SU-DHL-6 (cell line): ENCODE measurements at regions not wholly inside any gene's neighbourhood (a gene's known extent, or its start where the extent isn't known, plus 50 kb on each side); places are given as distances from the start of the nearest gene placed in this dataset.

Experiments
- H2AFZ ChIP-seq: fragments of 200-600 bp; sonication (generic); 2 replicates; pipeline ENCODE4 v1.6.1; 2014; ENCODE audit warnings: low read depth, mild to moderate bottlenecking, moderate library complexity, mixed read lengths, antibody characterized with exemption, low read length; ENCODE audit not compliant: severe bottlenecking
- H3F3A ChIP-seq: fragments of 200-600 bp; shearing (Covaris generic); 2 replicates; pipeline ENCODE4 v1.6.0; 2016; ENCODE audit warnings: antibody characterized with exemption, mild to moderate bottlenecking; ENCODE audit not compliant: insufficient read depth
- H3K27ac ChIP-seq: fragments of 200-600 bp; sonication (generic); 2 replicates; pipeline ENCODE4 v1.5.1; 2016; ENCODE audit warnings: low read depth, mild to moderate bottlenecking, low read length, moderate library complexity, mixed read lengths
- H3K27me3 ChIP-seq: fragments of 200-600 bp; sonication (generic), shearing (Covaris generic); 2 replicates; pipeline ENCODE4 v1.6.0; 2014; ENCODE audit warnings: mild to moderate bottlenecking, low read length
- H3K36me3 ChIP-seq: fragments of 200-600 bp; sonication (generic); 2 replicates; pipeline ENCODE4 v1.6.1; 2014; ENCODE audit warnings: mild to moderate bottlenecking, low read length, mixed read lengths
- H3K4me2 ChIP-seq: fragments of 300-600, 200-600 bp; shearing (Covaris generic), sonication (generic); 2 replicates; pipeline ENCODE4 v1.6.0; 2014; ENCODE audit warnings: low read length, low read depth, mild to moderate bottlenecking; ENCODE audit not compliant: poor library complexity, severe bottlenecking
- H3K4me3 ChIP-seq: fragments of 200-600 bp; sonication (generic); 2 replicates; pipeline ENCODE4 v1.5.1; 2014; ENCODE audit warnings: antibody characterized with exemption, low read length, mild to moderate bottlenecking, mixed read lengths; ENCODE audit not compliant: insufficient read depth, poor library complexity, severe bottlenecking
- H3K79me2 ChIP-seq: fragments of 200-600 bp; sonication (generic); 2 replicates; pipeline ENCODE4 v1.6.1; 2014; ENCODE audit warnings: mild to moderate bottlenecking, low read length, moderate library complexity; ENCODE audit not compliant: insufficient read depth
- H3K9ac ChIP-seq: fragments of 200-600 bp; sonication (generic); 2 replicates; pipeline ENCODE4 v1.7.0; 2014; ENCODE audit warnings: mild to moderate bottlenecking, low read length
- H3K9me2 ChIP-seq: fragments of 200-600 bp; sonication (generic); replicated peaks from 2 replicates; pipeline ENCODE4 v1.6.1; 2014; ENCODE audit warnings: low read length; ENCODE audit not compliant: insufficient read depth
- H3K9me3 ChIP-seq: fragments of 200-600 bp; sonication (generic); 2 replicates; pipeline ENCODE4 v1.6.1; 2014; ENCODE audit warnings: low read length, mixed read lengths; ENCODE audit not compliant: insufficient read depth
- H4K20me1 ChIP-seq: fragments of 200-600 bp; sonication (generic); 2 replicates; pipeline ENCODE4 v1.6.1; 2014; ENCODE audit warnings: low read depth, mild to moderate bottlenecking, antibody characterized with exemption, low read length, moderate library complexity, mixed read lengths
- EZH2phosphoT487 ChIP-seq: fragments of 200-600 bp; sonication (generic), shearing (Covaris generic); conservative IDR thresholded peaks from 2 replicates; pipeline ENCODE4 v1.6.1; 2018; ENCODE audit warnings: mild to moderate bottlenecking, antibody characterized with exemption, low read length, moderate library complexity, mixed read lengths
- TF ChIP-seq, protein P1 (sequence below): fragments of 200-600 bp; sonication (generic); IDR thresholded peaks from one replicate; pipeline ENCODE4 v1.5.1; 2017; ENCODE audit warnings: antibody characterized with exemption, mild to moderate bottlenecking, low read length, moderate library complexity; ENCODE audit not compliant: insufficient read depth, poor library complexity, severe bottlenecking

DNA sequence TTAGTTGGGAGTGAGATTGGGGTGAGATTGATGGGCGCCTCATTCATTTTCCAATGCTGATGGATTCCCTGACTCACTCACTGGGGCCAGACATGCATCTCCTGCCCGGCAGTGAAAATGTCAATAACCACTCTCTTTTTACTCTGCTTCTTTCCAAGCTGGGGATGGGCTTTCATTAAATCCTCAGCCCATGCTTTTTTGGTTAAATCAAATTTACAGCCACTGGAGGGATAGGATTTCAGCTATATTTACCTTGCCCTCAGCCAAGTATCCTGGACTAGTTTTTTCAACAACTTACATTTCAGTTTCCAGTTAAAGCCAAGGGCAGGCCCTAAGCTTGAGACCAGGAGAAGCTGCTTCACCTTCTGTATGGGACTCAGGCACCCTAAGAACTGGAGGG, 162.8 kb downstream of the TSN start:
- no peak overlapping the region for H2AFZ ChIP-seq
- no peak overlapping the region for H3K9ac ChIP-seq
- no peaks in the 10 kb centered on the region for H3K36me3 ChIP-seq
- no peaks in the 10 kb centered on the region for H3K9me3 ChIP-seq
- H3F3A ChIP-seq: no peaks in the 10 kb centered on the region
- H3K4me2 ChIP-seq: no peak overlapping the region
- H3K27ac ChIP-seq: no peak overlapping the region
- TF ChIP-seq EZH2phosphoT487: no peak
- TF ChIP-seq, protein P1, sequence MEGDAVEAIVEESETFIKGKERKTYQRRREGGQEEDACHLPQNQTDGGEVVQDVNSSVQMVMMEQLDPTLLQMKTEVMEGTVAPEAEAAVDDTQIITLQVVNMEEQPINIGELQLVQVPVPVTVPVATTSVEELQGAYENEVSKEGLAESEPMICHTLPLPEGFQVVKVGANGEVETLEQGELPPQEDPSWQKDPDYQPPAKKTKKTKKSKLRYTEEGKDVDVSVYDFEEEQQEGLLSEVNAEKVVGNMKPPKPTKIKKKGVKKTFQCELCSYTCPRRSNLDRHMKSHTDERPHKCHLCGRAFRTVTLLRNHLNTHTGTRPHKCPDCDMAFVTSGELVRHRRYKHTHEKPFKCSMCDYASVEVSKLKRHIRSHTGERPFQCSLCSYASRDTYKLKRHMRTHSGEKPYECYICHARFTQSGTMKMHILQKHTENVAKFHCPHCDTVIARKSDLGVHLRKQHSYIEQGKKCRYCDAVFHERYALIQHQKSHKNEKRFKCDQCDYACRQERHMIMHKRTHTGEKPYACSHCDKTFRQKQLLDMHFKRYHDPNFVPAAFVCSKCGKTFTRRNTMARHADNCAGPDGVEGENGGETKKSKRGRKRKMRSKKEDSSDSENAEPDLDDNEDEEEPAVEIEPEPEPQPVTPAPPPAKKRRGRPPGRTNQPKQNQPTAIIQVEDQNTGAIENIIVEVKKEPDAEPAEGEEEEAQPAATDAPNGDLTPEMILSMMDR: no peak
- H4K20me1 ChIP-seq: no peaks in the 10 kb centered on the region
- no peaks in the 10 kb centered on the region for H3K79me2 ChIP-seq
- no peaks in the 10 kb centered on the region for H3K9me2 ChIP-seq
- H3K27me3 ChIP-seq: no peaks in the 10 kb centered on the region
- no peak overlapping the region for H3K4me3 ChIP-seq

DNA sequence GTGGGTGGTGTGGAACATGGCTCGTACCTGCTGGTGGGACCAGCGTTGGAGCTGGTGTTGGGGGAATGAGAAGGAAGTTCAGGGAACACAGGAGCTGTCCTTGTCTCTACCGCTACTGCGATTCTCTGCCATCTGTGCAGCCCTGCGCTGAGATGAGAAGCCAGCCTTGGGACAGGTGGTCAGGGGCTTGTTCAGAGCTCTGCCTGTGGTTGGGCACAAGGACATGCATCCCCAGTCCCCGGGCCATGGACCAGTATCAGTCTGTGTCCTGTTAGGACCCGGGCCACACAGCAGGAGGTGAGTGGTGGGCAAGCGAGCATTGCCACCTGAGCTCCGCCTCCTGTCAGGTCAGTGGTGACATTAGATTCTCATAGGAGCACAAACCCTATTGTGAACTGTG, 164.4 kb downstream of the TSN start:
- TF ChIP-seq, protein P1: no peak
- TF ChIP-seq EZH2phosphoT487: no peak
- Histone ChIP-seq H2AFZ (no peak overlapping the region), H3K9me2 (no peaks in the 10 kb centered on the region), H4K20me1 (no peaks in the 10 kb centered on the region), H3K79me2 (no peaks in the 10 kb centered on the region), H3K27me3 (no peaks in the 10 kb centered on the region), H3K27ac (no peak overlapping the region), H3F3A (no peaks in the 10 kb centered on the region), H3K9ac (no peak overlapping the region), H3K36me3 (no peaks in the 10 kb centered on the region), H3K4me2 (no peak overlapping the region), H3K9me3 (no peaks in the 10 kb centered on the region), H3K4me3 (no peak overlapping the region)

DNA sequence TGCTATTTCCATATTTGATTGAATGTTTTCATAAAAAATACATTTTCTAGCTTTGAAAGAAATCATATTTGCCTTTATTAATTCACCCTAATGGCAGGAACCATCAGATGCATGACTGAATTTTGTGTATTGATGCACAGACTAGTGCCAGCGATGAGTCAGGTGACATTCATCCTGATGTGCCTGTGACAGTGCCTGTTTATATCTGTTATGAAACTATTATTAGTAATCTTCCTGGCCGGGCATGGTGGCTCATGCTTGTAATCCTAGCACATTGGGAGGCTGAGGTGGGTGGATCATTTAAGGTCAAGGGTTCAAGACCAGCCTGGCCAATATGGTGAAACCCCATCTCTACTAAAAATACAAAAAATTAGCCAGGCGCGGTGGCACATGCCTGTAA, 170.0 kb downstream of the TSN start:
- no peak for TF ChIP-seq EZH2phosphoT487
- TF ChIP-seq, protein P1: no peak
- H3K27me3 ChIP-seq: no peaks in the 10 kb centered on the region
- H3K79me2 ChIP-seq: no peaks in the 10 kb centered on the region
- H3K4me2 ChIP-seq: no peak overlapping the region
- H3K36me3 ChIP-seq: no peaks in the 10 kb centered on the region
- H3F3A ChIP-seq: no peaks in the 10 kb centered on the region
- no peaks in the 10 kb centered on the region for H3K9me3 ChIP-seq
- H4K20me1 ChIP-seq: no peaks in the 10 kb centered on the region
- H3K9ac ChIP-seq: no peak overlapping the region
- no peak overlapping the region for H3K4me3 ChIP-seq
- no peaks in the 10 kb centered on the region for H3K9me2 ChIP-seq
- no peak overlapping the region for H3K27ac ChIP-seq
- H2AFZ ChIP-seq: no peak overlapping the region

DNA sequence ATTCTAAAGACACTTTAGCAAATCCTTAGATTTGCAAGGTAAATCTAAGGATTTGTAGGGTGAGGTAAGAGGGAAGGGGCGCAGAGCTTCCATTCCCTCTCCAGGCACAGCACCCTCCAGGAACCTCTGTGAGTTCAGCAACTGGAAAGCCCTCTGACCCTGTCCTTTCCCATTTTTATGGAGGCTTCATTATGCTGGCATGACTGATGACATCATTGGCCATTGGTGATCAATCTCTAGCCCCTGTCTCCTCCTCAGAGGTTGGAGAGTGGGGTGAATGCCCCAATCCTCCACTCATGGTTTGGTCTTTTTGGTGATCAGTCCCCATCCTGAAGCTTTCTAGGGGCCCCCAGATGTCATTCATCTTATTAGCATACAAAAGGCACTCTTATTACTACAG, 187.8 kb downstream of the TSN start:
- Histone ChIP-seq H3F3A (no peaks in the 10 kb centered on the region), H3K27me3 (no peaks in the 10 kb centered on the region), H3K4me3 (no peak overlapping the region), H3K4me2 (no peak overlapping the region), H3K9ac (no peak overlapping the region), H3K27ac (no peak overlapping the region), H3K79me2 (no peaks in the 10 kb centered on the region), H2AFZ (no peak overlapping the region), H3K9me3 (no peaks in the 10 kb centered on the region), H3K36me3 (no peaks in the 10 kb centered on the region), H3K9me2 (no peaks in the 10 kb centered on the region), H4K20me1 (no peaks in the 10 kb centered on the region)
- TF ChIP-seq, protein P1: no peak
- no peak for TF ChIP-seq EZH2phosphoT487
